GM19452 (cell line): ENCODE measurements at regions not wholly inside any gene's neighbourhood (a gene's known extent, or its start where the extent isn't known, plus 50 kb on each side); places are given as distances from the start of the nearest gene placed in this dataset.
"Not testable (repeated sequence)": the region's sequence is repeated elsewhere in the genome, so short reads cannot be mapped to it uniquely, and the experiment has no call there.

Experiments used
- ATAC-seq: cut with Tn5 transposase; IDR thresholded peaks from one replicate; pipeline ENCODE4 v1.9.1; 2021; ENCODE audit not compliant: unreplicated experiment

DNA sequence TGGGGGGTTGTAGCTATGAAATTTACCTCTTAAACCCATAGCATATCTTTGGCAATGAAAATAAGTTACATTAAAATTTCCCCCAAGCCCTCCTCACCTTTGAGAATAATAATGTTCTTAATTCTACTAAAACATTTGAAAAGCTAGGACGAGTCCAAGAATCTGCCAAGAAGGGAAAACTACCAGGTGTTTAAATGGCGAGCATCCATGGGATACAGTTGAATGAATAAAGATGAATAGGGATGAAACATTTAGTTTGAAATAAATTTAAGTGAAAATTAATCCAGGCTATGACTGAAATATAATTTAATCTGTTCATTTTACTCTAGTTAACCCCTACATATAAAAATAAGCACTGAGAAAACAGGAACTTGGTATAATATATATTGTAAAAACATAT is 536.7 kb downstream of the FLRT2 start:
- ATAC-seq, result no peak

DNA sequence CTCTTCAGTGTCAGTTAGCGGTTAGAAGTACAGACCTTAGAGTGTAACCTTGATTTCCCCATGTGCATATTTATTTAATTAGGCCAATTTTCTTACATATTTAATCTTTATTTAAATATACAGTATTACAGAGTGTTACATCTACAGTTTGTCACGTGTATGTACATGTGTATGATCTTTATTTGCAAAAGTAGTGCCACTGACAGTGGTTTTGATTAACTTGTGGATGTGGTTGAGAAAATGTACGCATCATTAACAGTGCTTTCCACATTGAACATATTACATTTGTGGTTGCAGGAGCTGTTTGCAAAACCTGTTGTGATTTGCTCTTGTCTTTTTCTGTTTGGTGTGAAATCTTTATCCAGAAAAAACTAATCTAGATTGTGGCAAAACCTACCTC is 535.5 kb downstream of the FLRT2 start:
- no peak for ATAC-seq

DNA sequence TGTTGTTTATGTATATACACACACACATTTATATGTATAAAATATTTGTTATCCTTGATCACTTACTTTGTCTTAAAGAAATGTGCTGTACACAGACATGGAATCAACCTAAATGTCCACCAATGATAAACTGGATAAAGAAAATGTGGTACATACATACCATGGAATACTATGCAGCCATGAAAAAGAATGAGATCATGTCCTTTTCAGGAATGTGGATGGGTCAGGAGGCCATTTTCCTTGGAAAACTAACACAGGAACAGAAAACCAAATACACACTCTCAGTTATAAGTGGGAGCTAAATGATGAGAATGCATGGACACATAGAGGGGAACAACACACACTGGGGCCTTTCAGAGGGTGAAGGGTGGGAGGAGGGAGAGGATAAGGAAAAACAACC is 534.7 kb downstream of the FLRT2 start:
- ATAC-seq, result not testable (repeated sequence)

DNA sequence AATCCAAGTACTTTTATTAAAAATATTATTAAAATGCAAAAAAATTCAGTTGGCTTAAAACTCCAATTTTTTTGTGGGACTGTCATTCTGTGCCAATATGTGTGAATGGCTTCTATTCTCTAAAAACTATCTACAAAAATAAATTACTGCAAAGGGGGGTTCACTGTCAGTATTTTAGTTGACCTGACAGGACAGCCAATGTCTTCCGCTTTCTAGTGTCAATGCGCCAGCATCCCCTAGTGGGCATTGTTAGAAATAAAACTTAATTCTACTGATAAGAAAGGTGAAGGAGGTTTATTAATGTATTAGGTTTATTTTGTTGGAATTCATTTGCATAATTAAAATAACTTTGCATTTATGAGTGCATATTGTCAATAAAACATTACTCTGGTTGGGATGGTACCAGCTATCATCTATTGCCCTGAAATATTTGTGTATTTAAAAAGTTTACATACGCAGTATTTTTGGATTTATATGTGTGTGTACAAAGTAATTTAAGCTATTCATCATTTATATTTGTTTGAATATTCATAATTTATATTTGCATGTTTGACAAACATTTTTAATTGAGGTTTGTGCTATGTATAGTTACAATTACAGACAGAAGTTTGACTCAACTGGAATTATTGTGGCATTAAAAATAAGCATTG is 527.2 kb downstream of the FLRT2 start:
- peak; percentile 61 for ATAC-seq

DNA sequence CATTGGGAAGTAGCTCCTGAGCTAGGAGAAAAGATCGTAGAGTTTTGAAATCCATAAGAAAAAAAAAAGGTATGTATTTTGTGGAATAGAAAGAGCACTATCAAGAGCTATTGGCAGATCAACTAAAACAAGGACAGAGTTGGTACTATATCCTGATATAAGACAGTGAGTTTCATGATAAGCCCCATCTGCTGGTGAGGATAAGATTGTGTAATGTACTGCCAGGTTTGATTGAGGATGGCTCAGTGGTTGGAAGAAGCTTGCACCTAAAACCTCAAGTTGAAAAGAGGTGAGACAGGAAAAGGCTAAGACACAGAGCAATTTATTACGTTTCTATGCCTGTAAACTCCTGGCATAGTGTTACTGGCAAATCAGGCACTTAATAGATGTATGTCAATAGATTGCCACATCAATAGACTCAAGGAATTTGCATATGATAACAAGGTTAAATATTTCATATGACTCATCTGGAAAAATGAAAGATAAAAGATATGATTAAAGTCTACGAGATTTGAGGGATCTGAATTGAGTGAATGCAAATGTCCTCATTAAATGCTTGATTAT is 525.6 kb downstream of the FLRT2 start:
- no peak for ATAC-seq

DNA sequence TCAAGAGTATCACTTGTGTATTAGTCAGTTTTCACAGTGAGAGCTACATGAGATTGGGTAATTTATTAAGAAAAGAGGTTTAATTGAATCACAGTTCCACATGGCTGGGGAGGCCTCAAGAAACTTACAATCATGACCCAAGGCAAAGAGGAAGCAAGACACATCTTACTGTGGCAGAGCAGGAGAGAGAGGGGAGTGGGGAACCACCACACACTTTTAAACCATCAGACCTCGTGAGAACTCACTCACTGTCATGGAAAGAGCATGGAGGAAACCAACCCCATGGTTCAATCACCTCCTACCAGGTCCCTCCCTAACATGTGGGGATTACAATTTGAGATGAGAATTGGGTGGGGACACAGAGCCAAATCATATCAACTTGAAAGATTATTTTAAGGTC is 522.9 kb downstream of the FLRT2 start:
- no peak for ATAC-seq

DNA sequence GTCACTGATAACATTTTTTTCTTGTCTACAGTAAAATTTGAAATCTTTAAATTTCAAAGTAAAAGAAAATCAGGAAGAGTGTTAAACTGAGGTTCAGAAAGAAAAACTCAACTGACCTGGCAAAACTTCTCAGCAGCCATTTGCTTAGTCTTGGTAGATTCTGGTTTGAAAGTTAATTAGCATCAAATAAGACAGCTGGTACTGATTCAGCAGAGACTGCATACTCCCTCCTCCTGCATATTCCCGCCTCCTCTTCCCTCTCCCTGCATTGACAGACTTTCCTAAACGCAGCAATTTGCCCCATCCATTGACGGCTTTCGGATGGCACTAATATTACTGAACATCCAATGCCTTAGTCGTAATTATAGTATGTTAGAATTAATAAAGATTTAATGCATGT is 520.8 kb downstream of the FLRT2 start:
- ATAC-seq, result no peak

DNA sequence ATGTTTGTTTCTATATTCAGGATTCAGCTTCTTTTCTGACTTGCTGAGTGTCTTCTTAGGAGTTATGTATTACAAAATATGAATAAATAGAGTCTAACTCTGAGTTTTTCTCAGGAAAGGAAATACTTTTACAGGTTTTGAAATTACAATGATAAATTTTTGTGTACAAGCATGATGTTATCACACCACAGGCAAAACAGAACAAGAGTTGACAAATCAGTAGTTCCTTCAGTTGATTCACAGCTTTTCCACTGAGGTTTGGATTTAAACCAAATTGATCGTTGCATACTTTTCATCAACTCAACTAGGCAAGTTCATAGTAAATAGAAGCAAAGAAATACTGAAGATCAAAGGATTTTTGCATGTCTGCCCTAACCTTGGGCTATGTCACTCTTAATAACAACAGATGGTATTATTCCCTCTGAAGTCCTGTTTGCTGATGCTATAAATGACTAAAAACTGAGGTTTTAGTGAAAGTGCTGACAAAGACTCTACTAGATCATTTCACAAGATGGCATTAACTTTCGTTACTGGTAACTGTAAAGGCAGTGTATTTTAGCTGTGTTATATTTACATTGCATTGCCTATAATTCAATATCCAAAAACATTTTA is 520.2 kb downstream of the FLRT2 start:
- ATAC-seq, result no peak

DNA sequence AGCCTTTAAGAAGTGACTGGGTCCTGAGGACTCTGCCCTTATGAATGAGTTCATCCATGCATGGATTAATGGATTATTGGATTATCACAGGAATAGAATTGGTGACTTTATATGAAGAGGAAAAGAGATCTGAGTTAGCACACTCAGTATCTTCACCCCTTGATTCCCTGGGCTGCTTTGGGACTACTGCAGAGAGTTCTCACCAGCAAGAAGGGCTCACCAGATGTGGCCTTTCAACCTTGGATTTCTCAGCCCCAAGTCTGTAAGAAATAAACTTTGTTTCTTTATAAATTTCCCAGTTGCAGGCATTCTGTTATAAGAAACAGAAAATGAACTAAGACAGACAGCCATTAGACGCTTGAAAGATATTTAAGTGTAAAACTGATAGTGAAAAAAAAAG is 509.2 kb downstream of the FLRT2 start:
- ATAC-seq, result no peak

DNA sequence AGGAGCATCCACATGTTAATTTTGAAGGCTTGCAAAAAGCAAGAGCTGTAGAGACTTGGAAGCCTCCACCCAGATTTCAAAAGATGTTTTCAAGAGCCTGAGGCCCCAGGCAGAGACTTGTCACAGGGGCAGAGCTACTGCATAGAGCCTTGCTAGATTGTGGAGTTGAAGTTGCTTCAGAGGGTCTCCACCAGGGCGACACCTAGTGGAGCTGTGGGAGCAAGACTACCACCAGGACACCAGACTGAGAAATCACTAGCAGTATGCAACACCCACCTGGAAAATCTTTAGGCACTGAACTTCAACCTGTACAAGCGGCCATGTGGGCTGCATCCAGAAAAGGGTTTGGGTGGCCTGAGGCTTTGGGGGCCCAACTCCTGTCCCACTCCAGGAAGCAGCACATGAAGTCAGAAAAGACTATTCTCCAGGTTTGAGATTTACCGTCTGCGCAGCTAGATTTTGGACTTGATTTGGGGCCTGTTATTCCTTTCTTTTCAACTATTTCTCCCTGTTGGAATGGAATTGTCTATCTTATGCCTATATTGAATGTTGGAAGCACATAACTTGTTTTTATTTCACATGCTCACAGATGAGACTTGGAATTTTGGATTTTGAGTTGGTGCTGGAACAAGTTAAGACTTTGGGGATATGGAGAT is 508.6 kb downstream of the FLRT2 start:
- ATAC-seq, result peak; percentile 88

DNA sequence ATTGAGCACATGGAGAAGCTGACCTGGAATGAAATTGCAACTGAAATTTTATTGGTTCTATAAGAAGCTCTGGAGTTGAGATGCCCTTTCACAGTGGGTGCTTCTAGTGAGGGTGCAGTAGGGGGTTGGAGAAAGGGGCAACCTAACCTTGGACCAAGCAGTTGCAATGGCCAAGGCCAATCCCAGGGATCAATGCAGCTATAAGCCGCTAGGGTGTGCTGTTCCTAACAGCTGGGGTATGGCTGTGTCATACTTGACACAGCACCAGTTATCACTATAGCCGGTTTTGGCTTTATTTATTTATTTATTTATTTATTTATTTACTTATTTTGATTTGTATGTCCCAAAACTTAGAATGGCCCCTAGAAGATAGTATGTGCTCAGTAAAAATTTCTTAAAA is 505.9 kb downstream of the FLRT2 start:
- ATAC-seq, result no peak

DNA sequence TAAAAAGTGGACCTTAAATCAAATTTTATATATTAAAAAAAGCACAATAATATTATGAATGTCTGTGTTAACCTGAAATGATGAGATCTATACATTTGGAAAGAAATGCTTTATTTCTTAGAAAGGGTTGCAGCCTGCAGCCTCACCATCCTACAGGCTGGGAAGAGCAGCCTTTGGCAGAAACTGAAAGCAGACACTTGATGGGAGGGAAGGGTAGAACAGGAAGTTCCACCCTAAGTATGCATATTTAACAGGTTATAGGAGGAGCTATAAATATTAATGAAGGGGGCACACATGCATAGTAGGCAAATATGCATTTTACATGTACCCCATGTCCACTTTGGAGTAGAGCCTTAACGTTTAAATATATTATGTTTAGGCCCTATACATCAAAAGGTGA is 498.0 kb downstream of the FLRT2 start:
- no peak for ATAC-seq

DNA sequence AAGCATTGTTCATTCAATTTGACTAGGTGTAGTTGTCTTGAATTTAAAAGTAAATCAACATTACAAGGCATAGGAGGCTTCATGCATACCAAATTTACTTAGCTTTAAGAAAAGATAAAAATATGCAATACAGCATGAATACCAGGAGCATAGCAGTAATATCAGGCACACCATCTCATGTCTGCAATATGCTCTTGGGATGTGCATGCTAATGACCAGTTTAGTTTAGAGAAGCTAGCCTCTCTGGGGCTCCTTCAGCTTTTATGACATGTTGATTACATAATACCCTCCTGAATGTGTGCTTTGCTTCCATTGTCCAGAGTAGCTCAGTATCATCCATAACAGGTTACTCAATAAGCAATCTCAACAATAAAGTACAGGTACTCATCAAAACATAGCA is 497.2 kb downstream of the FLRT2 start:
- ATAC-seq, result no peak

DNA sequence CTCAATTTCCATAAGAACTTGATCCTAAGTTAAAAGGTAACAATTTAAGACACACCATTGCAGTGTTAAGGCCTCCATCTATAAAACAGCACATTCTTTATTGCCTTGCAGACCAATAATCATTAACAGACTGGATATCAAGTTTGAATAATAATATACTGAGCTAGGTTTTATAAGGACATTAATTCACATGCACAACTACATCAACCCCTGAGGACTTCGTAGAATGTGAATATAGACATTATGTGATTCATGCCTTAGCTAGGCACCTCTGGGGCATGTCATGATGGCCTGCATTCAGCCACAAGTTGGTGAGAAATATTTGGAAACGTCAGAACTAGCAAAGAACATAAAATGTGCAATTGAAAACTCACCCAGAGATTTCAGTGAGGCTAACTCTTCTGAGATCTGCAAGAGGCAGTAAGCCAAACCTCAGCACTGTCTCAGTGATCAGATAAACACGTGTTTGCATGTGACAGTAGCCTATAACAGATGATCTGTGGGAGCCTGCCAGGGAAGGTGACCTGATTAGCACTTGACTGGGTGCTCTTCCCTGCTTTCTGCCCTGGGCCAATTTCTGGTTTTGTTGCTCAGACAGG is 492.2 kb downstream of the FLRT2 start:
- no peak for ATAC-seq

DNA sequence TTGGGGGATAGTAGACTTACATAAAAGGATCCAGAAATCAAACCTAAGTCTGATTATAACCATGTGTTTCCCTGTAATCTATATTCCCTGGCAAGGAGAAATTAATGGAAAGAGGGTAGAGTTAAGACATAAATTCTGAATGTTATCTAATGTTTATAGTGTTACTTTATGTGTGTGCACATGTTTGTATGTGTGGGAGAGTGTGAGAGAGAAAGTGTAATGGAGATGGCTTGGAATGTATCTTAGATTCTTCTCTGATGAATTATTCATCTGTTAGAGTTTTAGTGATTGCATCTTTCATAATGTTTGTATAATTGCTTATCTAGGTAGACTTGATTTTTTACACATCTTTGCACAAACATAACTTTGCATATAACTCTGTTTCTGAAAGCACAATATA is 490.9 kb downstream of the FLRT2 start:
- ATAC-seq, result no peak

DNA sequence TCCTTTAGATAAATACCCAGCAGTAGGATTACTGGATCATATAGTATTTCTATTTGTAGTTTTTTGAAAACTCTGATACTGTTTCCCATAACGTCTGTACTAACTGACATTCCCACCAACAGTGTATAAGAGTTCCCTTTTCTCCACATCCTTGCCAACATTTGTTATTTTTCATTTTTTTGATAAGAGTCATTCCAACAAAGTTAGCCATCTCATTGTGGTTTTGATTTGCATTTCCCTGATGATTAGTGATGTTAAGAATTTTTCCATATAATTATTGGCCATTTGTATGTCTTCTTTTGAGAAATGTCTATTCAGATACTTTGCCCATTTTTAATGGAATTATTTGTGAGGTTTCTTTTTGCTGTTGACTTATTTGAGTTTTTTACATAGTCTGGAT is 486.0 kb downstream of the FLRT2 start:
- ATAC-seq, result no peak

DNA sequence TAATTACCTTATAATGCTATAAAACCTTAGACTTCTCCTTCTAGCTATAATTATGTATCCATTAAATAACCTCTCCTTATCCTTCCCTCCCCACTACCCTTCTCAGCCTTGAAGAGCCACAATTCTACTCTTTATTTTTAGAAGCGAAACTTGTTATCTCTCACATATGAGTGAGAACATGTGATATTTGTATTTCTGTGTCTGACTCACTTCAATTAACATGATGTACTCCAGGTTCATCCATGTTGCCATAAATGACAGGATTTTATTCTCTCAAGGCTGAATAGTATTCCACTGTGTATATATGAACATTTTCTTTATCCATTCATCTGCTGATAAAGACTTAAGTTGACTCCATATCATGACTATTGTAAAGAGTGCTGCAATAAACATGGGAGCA is 485.6 kb downstream of the FLRT2 start:
- no peak for ATAC-seq

DNA sequence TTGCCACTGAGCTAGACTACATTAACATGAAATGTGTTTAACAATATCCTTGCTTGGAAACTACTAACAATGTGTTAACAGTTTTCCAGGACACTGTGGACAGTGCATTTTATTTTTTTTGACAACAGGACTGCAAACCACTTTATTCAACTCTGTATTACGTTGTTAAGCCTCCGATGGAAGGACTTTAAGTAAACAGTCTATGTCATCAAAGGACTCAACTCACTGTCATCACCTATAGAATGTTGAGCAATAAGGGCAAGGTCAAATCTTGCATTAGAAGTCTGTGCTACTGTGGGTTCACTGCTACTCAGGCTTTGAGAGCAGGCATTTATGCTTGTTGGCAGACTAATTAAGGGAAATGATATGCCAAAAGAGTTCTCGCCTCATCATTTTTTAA is 483.7 kb downstream of the FLRT2 start:
- no peak for ATAC-seq

DNA sequence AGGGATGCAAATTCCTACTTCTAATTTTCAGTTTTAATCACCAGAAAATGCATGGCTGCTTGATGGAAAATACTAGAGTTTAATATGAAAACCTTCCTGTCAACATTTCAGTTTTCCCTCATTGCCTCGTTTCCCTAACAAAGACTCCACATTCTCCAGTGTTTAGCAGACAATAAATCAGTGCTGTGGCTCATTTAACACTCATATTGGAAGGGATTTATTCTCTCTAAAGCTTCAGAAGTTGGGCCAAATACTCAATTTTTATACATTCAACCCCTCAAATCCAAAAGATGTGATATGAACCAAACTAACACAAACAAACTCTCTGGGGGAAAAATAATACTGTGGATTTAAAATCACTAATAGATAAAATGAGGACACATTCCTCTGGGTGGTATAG is 482.5 kb downstream of the FLRT2 start:
- ATAC-seq, result no peak

DNA sequence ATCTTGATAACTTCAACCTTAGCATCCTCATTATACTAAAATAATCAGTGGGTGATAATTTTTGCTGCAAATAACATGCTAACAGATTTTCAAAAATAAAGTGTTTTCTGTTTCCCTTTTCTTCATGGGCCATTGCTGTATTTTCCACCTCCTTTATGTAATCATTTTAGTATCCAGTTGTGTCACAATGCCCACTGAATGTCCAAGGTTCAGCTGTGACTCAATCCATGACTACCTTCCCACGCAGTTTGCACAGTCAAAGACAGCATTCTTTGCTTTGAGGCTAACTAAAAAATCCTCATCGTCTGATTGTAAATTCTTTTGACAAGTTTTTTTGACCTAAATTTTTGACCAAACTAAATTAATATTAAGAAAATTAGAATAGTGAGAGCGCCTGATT is 474.1 kb downstream of the FLRT2 start:
- ATAC-seq, result no peak

DNA sequence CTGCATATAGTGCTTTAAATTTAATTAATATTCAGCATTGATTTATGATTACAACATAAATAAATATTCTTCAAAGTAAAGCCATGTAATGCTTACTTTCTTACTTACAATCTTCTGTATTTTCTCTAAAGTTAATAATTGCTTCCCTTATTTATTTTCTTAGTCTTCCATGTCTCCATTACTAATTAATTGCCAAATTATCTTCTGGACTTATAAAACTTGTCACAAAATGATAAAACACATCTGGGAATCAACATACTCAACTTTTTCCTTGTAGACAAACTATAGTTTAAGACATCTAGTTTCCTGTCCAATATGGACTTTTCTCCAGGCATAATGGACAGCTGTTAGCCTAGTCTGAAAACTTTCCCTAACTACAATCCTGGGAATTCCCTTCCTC is 466.6 kb downstream of the FLRT2 start:
- ATAC-seq, result no peak

DNA sequence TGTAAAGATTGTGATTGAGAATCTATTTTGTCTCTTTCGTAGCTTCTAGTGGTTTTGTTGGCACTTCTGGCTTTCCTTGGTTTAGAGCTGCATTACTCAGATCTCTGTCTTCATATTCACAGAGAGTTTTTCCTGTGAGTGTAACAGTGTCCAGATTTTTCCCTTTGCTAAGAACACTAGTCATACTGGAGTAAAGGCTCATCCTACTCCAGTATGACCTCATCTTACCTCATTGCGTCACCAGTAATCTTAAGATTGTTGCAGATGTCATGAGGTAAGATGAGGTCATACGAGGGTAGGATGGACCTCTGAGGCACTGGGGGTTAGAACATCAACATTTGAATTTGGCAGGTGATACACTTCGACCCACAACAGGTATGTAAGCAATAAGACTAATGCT is 461.2 kb downstream of the FLRT2 start:
- ATAC-seq, result no peak
